Activated gamma-delta T cell (primary cell): ENCODE measurements at regions not wholly inside any gene's neighbourhood (a gene's known extent, or its start where the extent isn't known, plus 50 kb on each side); places are given as distances from the start of the nearest gene placed in this dataset.
"Not testable (repeated sequence)": the region's sequence is repeated elsewhere in the genome, so short reads cannot be mapped to it uniquely, and the experiment has no call there.

Source experiments
- DNase-seq: peaks from one replicate; lab custom pipeline; 2025; lab: John Stamatoyannopoulos, UW

GRCh38 chr5:127133071-127133470 is 59.8 kb upstream of the C5orf63 start:
- no peak for DNase-seq

GRCh38 chr5:127136908-127137307 is 63.6 kb upstream of the C5orf63 start:
- DNase-seq: no peak

GRCh38 chr5:127143722-127144121 is 70.4 kb upstream of the C5orf63 start:
- DNase-seq: no peak

GRCh38 chr5:127153031-127153430 is 79.7 kb upstream of the C5orf63 start:
- DNase-seq: no peak

- DNase-seq: no peak
These were observed 80.2 kb upstream of the C5orf63 start for GRCh38 chr5:127153521-127153920.

GRCh38 chr5:127163750-127164149 is 90.4 kb upstream of the C5orf63 start:
- DNase-seq: no peak

GRCh38 chr5:127170918-127171600 is 97.8 kb upstream of the C5orf63 start:
- DNase-seq: no peak

- no peak for DNase-seq
These were observed 103.5 kb upstream of the C5orf63 start for GRCh38 chr5:127176769-127177168.

- DNase-seq: not testable (repeated sequence)
These were observed 108.0 kb upstream of the MEGF10 start for GRCh38 chr5:127182631-127183030.

- no peak for DNase-seq
These were observed 107.3 kb upstream of the MEGF10 start for GRCh38 chr5:127183332-127183731.

- DNase-seq: no peak
These were observed 105.7 kb upstream of the MEGF10 start for GRCh38 chr5:127184851-127185250.

GRCh38 chr5:127186657-127187056 is 103.9 kb upstream of the MEGF10 start:
- DNase-seq: no peak

GRCh38 chr5:127187706-127188105 is 102.9 kb upstream of the MEGF10 start:
- DNase-seq: no peak

GRCh38 chr5:127192150-127192549 is 98.4 kb upstream of the MEGF10 start:
- DNase-seq: no peak

GRCh38 chr5:127192836-127193338 is 97.7 kb upstream of the MEGF10 start:
- no peak for DNase-seq

GRCh38 chr5:127196042-127196441 is 94.6 kb upstream of the MEGF10 start:
- no peak for DNase-seq

GRCh38 chr5:127197402-127198167 is 93.0 kb upstream of the MEGF10 start:
- DNase-seq: not testable (repeated sequence)

- DNase-seq: not testable (repeated sequence)
These were observed 87.9 kb upstream of the MEGF10 start for GRCh38 chr5:127202738-127203137.

GRCh38 chr5:127203818-127204217 is 86.8 kb upstream of the MEGF10 start:
- no peak for DNase-seq

GRCh38 chr5:127205147-127205546 is 85.4 kb upstream of the MEGF10 start:
- DNase-seq: no peak

- no peak for DNase-seq
These were observed 84.1 kb upstream of the MEGF10 start for GRCh38 chr5:127206320-127207113.

GRCh38 chr5:127210042-127210441 is 80.6 kb upstream of the MEGF10 start:
- DNase-seq: no peak
